HUES48 (cell line): ENCODE measurements at regions not wholly inside any gene's neighbourhood (a gene's known extent, or its start where the extent isn't known, plus 50 kb on each side); places are given as distances from the start of the nearest gene placed in this dataset.

ENCODE experiments used
- H3K27ac ChIP-seq: one replicate; pipeline ENCODE4 v1.7.0; 2013; ENCODE audit warnings: low read depth, low read length, inconsistent platforms
- H3K27me3 ChIP-seq: 2 replicates; pipeline ENCODE4 v1.6.1; 2013; ENCODE audit warnings: mild to moderate bottlenecking, low read length; ENCODE audit not compliant: control insufficient read depth, insufficient read depth
- H3K36me3 ChIP-seq: 2 replicates; pipeline ENCODE4 v1.6.1; 2013; ENCODE audit warnings: low read length; ENCODE audit not compliant: control insufficient read depth, insufficient read depth
- H3K4me1 ChIP-seq: 2 replicates; pipeline ENCODE4 v1.6.1; 2013; ENCODE audit warnings: mild to moderate bottlenecking, low read length; ENCODE audit not compliant: control insufficient read depth, insufficient read depth
- H3K4me3 ChIP-seq: 2 replicates; pipeline ENCODE4 v1.5.1; 2013; ENCODE audit warnings: mild to moderate bottlenecking, low read depth, low read length
- H3K9ac ChIP-seq: 2 replicates; pipeline ENCODE4 v1.6.1; 2013; ENCODE audit warnings: mild to moderate bottlenecking, low read depth, low read length, moderate library complexity
- H3K9me3 ChIP-seq: 2 replicates; pipeline ENCODE4 v1.6.1; 2013; ENCODE audit warnings: low read length; ENCODE audit not compliant: control insufficient read depth, insufficient read depth

DNA sequence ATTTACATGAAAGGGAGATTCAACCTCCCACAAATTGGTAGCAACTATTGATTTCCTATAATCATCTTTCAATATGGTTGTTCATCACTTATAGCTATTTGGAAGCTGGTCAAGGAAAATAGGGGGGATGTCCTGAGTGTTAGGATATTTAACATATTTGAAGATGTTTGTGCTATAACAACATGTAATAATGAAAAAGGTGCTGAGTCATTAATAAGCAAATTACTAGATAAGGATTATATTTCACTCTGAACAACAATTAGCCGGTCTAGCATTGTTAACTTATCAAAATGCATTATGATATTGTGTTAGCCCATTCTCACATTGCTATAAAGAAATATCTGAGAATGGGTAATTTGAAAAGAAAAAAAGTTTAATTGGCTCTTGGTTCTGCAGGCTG lies 225.8 kb upstream of the ARPP21 start:
- Histone ChIP-seq H3K9me3 (no peaks in the 10 kb centered on the region), H3K4me1 (no peaks in the 10 kb centered on the region), H3K36me3 (no peaks in the 10 kb centered on the region), H3K27ac (no peak overlapping the region), H3K27me3 (no peaks in the 10 kb centered on the region), H3K9ac (no peak overlapping the region), H3K4me3 (no peak overlapping the region)

DNA sequence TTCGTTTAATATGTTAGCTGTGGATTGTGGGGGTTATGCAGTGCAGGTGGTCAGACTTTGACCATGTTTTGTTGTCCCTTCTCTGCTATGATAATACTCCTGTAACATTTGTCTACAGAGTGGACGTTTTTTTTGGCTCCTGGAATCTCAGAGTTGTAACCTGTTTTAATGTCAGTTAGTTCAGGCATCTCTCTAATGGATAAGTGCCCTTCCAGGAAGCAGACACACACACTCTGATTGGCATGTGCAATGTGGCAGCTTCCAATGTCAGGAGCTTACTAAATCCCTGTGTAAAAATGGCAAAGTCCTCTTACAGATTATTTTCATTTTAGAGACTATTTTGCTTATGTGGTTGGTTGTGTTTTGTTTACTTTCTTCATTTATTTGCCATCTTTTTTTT lies 222.2 kb upstream of the ARPP21 start:
- Histone ChIP-seq H3K36me3 (no peaks in the 10 kb centered on the region), H3K4me1 (no peaks in the 10 kb centered on the region), H3K9ac (no peak overlapping the region), H3K27me3 (no peaks in the 10 kb centered on the region), H3K9me3 (no peaks in the 10 kb centered on the region), H3K27ac (no peak overlapping the region), H3K4me3 (no peak overlapping the region)

DNA sequence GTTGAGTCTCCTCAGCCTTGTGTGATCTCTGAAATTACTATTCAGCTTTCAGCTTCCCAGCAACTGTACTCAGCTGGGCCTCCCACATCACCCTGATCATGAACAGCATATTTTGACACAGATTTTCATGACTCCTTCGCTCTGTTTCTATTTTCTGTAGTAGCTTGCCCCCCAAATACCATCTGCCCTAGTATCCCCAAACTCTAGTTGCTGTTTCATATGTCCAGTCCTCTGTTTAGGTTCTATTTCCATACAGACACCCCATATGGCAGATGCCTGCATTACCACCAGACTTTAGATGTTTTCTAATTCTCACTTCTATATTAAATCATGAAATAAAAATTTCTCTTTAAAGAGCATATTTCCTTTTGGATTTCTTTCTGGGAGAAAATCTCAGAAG lies 217.2 kb upstream of the ARPP21 start:
- Histone ChIP-seq H3K4me1 (no peaks in the 10 kb centered on the region), H3K27ac (no peak overlapping the region), H3K9ac (no peak overlapping the region), H3K4me3 (no peak overlapping the region), H3K36me3 (no peaks in the 10 kb centered on the region), H3K9me3 (no peaks in the 10 kb centered on the region), H3K27me3 (no peaks in the 10 kb centered on the region)

DNA sequence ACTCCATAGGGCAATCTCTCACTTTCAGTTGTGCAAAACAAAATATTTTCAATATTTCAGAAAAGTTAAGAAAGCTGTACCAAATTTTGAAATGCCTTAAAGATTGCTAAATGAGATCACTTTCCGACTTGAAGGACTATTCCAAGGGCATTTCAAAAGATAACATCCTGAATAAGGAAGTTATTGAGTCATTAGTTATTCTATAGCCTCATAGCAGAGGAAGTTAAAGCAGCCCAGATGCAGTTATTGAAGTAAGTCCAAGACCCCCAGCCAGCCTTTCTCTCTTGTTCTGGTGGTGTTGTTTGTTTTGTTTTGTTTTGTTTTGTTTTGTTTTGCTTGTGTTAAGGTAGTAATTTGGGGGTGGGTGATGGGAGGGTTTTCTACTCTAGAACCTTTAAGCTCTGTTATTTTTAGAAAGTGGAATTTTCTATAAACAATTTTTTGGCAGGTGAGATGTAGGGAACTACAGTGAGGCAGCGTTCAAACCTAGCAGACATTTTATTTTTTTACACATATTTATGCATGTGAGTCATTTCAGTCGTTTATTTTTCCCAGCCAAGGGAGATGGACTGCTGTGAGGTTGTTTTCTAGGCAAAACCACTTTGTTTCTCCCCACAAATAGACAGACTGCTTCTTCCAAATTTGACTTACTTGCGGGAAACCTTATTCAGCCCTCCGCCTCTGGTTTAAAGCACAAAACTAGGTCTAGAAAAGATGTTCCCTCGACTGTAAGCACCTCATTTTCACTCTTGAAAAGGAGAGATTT lies 216.3 kb upstream of the ARPP21 start:
- no peak overlapping the region for H3K27ac ChIP-seq
- H3K4me3 ChIP-seq, result no peak overlapping the region
- H3K36me3 ChIP-seq, result no peaks in the 10 kb centered on the region
- H3K27me3 ChIP-seq, result no peaks in the 10 kb centered on the region
- no peaks in the 10 kb centered on the region for H3K9me3 ChIP-seq
- no peaks in the 10 kb centered on the region for H3K4me1 ChIP-seq
- no peak overlapping the region for H3K9ac ChIP-seq

DNA sequence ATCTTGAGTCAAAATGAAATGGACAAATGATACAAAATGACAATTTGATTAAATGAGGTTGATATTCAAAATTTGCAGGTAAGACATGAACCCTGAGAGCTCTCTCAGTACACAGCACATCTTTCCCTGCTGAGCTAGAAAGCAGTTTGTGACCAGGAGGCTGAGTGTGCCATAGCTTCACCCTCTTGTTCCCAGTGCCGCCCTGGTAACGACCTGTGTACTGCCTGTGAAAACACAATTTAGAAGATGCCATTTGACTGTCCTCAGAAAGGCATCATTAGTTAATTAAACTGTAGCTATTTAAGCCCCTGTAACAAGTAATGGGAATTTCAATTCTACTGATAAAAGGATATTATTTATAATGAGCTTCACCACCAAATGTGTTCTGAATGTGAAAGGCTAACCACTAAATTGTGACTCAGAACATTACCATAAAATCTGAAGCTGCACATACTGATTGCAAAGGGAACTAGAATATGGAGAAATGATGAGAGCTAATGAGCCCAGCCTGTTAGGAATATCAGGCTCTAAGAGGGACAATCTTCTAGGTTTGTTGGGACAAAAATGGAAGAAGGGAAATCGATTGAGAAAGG lies 212.9 kb upstream of the ARPP21 start:
- Histone ChIP-seq H3K27me3 (no peaks in the 10 kb centered on the region), H3K9ac (no peak overlapping the region), H3K36me3 (no peaks in the 10 kb centered on the region), H3K4me3 (no peak overlapping the region), H3K4me1 (no peaks in the 10 kb centered on the region), H3K9me3 (no peaks in the 10 kb centered on the region), H3K27ac (no peak overlapping the region)

DNA sequence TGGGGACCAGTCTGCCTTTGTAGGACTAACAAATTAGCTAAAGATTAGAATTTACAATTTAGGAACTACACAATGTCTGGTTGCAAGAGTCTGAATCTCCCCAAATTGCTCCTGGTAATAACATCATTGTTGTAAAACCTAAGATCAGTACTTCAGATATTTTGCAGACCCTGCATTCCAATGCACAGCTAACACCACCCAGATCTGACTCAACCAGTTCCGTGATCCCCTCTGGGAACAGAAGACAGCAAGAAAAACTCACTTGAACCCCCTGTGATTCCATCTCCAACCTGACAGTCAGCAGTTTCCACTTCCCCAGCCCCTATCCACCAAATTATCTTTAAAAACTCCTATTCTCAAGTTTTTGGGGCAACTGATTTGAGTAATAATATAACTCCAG lies 201.9 kb upstream of the ARPP21 start:
- no peaks in the 10 kb centered on the region for H3K36me3 ChIP-seq
- no peak overlapping the region for H3K4me3 ChIP-seq

DNA sequence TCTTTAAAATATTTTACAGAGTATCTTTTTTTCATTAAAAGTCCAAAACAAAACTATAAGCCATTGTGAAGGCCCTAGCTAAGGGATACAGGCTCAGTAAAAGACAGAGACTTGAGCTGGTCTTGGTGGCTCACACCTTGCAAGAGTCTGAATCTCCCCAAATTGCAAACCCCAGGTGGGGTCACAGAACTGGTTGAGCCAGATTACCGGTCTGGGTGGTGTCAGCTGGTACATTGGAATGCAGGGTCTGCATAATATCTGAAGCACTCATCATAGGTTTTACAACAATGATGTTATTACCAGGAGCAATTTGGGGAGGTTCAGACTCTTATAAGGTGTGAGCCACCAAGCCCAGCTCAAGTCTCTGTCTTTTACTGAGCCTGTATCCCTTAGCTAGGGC lies 201.2 kb upstream of the ARPP21 start:
- H3K9me3 ChIP-seq, result peaks cover 5% of the 10 kb centered on the region; the same call in 1 of the 2 replicates
- no peaks in the 10 kb centered on the region for H3K36me3 ChIP-seq
- H3K27me3 ChIP-seq, result no peaks in the 10 kb centered on the region
- H3K4me1 ChIP-seq, result peaks cover 6% of the 10 kb centered on the region; the same call in 1 of the 2 replicates
- H3K4me3 ChIP-seq, result no peak overlapping the region
- no peak overlapping the region for H3K27ac ChIP-seq
- H3K9ac ChIP-seq, result no peak overlapping the region

More for the DNA sequence above, 201.9 kb upstream of the ARPP21 start:
- H3K9ac ChIP-seq, result no peak overlapping the region
- peaks cover 5% of the 10 kb centered on the region; the same call in 1 of the 2 replicates for H3K9me3 ChIP-seq
- H3K27ac ChIP-seq, result no peak overlapping the region
- H3K4me1 ChIP-seq, result peaks cover 6% of the 10 kb centered on the region; the same call in 1 of the 2 replicates
- H3K27me3 ChIP-seq, result no peaks in the 10 kb centered on the region

DNA sequence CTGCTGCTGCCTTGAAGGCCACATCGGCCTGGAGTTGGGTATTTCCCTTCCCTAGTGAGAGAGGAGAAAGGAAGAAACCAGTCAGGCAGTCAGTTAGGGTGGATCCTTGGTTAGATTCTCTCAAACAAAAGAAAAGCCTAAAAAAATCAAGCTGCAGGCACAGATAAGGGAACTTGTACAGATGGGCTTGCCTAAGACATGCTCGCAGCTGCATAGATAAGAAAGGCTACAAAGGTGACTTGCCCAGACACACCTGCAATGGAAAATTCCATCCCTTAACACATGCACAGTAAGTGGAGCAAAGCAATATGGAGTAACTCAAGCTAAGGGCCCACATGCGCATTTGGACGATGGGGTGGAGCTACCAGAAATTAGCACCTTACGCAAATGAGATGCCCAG lies 199.7 kb upstream of the ARPP21 start:
- H3K4me1 ChIP-seq, result peaks cover 6% of the 10 kb centered on the region; the same call in 1 of the 2 replicates
- no peaks in the 10 kb centered on the region for H3K36me3 ChIP-seq
- H3K9me3 ChIP-seq, result peaks cover 5% of the 10 kb centered on the region; the same call in 1 of the 2 replicates
- H3K9ac ChIP-seq, result no peak overlapping the region
- no peak overlapping the region for H3K4me3 ChIP-seq
- H3K27me3 ChIP-seq, result no peaks in the 10 kb centered on the region
- H3K27ac ChIP-seq, result no peak overlapping the region

DNA sequence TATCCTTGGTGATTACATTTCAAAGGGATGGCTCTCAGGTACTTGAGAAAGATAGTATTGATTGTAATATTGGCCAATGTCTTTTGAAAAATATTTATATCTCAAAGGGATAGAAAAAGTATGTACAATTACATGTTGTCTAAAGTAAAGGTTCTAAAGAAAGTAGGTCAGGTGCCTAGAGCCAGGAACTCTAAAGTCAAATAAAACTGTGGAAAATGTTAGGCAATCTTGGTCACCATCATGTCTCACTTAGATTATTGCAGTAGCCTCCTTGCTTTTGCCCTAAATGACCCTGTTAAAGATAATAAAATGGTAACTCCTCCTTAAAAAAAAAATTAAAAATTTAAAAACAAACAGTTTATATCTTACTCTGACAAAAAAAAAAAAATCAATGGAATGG lies 198.5 kb upstream of the ARPP21 start:
- H3K4me1 ChIP-seq, result peaks cover 6% of the 10 kb centered on the region; the same call in 1 of the 2 replicates
- H3K27me3 ChIP-seq, result no peaks in the 10 kb centered on the region
- no peak overlapping the region for H3K4me3 ChIP-seq
- H3K9me3 ChIP-seq, result peaks cover 5% of the 10 kb centered on the region; the same call in 1 of the 2 replicates
- no peaks in the 10 kb centered on the region for H3K36me3 ChIP-seq
- no peak overlapping the region for H3K27ac ChIP-seq
- H3K9ac ChIP-seq, result no peak overlapping the region

DNA sequence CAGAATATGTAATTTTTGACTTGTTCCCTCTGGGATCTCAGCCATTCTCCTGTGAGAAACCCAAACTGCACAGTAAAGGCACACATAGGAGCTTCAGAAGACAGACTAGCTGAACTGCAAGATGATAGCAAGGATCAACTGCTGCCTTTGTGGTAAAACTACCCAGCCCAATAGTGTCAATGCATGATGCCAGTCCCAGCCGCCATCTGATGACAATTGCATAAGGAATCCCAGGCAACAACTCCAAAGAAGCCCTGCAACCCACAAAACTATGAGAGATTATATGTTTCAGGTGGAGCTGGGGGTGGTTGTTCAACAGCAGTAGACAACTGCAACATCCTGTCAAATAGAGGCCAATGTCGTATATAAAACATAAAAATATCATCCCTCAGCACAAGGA lies 192.4 kb upstream of the ARPP21 start:
- Histone ChIP-seq H3K4me1 (no peaks in the 10 kb centered on the region), H3K27me3 (no peaks in the 10 kb centered on the region), H3K9me3 (no peaks in the 10 kb centered on the region), H3K27ac (no peak overlapping the region), H3K4me3 (no peak overlapping the region), H3K9ac (no peak overlapping the region), H3K36me3 (no peaks in the 10 kb centered on the region)

DNA sequence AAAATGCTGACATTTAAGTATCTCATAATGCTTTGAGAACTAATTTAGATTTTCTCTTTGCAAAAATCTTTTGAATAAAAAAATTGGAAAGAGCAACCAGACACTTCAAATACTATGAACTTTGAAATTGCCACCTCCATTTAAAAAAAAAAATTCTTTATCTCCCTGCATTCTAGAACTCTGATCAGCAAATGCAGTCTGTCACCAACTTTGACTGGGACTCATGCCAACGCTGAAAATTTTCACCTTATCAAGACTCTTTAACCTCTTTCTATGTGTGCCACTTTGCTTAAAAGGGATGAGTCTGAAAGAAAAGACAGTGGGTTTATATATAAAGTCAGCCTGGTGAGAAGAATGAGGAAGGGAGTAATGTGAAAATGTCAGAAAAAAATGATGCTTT lies 191.2 kb upstream of the ARPP21 start:
- no peaks in the 10 kb centered on the region for H3K27me3 ChIP-seq
- no peaks in the 10 kb centered on the region for H3K4me1 ChIP-seq
- no peaks in the 10 kb centered on the region for H3K36me3 ChIP-seq
- no peak overlapping the region for H3K9ac ChIP-seq
- no peak overlapping the region for H3K27ac ChIP-seq
- H3K4me3 ChIP-seq, result no peak overlapping the region
- peaks cover under 1% of the 10 kb centered on the region; the same call in 1 of the 2 replicates for H3K9me3 ChIP-seq
